ENCODE measurements at regions not wholly inside any gene's neighbourhood (a gene's known extent, or its start where the extent isn't known, plus 50 kb on each side); places are given as distances from the start of the nearest gene placed in this dataset.

DNA sequence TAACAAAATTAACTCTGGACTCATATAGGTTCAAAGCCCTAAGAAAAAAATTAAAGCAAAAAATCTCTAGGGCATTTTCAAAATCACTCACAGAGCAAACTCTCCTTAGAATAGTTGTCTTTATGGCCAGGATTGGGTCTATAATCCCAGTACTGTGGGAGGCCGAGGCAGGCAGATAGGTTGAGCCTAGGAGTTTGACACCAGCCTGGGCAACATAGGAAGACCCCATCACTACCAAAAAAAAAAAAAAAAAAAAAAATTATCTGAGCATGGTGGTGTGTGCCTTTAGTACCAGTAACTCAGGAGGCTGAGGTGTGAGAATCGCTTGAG is 378.1 kb upstream of the TGFBR2 start:
- no peak for DNase-seq (ENCODE audit: low read depth, low spot score)
- in situ Hi-C loops (cut with HindIII; ENCODE audit: low pct_unique_long_range_greater_than_20kb, low sequenced_read_pairs): no loop called here

DNA sequence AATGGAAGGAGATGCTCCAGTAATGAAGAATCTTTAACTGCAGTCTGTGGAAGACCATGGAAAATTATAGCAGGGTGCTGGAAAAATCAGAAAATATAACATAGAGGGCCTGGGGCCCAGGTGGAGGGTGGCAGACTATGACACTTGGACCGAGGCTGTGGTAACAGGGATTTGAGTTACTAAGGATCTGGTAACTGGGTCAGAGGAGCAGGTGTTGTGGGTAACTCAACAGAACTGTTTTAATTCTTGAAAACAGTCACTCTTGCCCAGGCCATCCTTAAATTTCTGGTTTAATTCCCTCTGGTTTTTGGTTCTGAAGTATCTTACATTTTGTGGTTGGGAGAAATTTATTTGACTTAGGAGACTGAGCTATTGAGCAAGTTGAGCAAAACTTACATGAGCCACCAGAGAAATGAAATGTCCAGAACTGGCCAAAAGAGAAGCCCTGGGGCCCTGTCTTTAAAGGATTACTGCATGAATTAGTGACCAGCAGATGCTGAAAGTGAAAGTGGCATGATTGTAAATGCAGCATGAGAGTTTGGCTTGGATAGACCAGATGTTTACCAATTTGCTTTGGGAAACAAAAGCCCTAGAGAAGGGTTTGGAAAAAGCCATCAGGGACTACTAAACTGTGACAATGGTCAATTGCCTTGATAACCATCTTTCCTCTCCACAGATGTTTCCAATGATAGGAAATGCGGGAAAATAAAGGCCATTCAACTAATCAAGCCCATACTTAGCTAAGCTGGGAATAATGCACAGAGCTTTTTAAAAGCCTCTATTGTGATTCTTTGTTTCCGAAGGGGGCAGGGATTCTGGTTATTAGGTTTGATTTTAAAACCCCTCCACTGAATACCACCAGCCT is 374.9 kb upstream of the TGFBR2 start:
- no peak for DNase-seq (ENCODE audit: low read depth, low spot score)
- in situ Hi-C loops (cut with HindIII; ENCODE audit: low pct_unique_long_range_greater_than_20kb, low sequenced_read_pairs): no loop called here

DNA sequence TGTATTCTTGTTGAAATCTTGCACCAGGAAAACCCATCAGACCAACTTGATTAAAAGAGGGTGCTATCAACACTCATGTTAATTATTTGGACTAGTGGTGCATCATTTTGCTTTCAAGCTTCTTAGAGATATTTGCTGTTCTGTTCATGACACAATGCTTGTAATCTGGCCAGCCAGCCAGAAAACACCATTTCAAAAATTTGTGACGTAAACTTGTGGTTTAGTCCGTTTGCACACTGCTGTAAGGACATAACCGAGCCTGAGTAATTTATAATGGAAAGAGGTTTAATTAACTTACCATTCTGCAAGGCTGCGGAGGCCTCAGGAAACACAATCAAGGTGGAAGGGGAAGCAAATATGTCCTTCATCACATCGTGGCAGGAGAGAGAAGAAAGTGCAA is 374.3 kb upstream of the TGFBR2 start:
- in situ Hi-C loops (cut with HindIII; ENCODE audit: low pct_unique_long_range_greater_than_20kb, low sequenced_read_pairs): no loop called here
- DNase-seq (ENCODE audit: low read depth, low spot score): no peak

DNA sequence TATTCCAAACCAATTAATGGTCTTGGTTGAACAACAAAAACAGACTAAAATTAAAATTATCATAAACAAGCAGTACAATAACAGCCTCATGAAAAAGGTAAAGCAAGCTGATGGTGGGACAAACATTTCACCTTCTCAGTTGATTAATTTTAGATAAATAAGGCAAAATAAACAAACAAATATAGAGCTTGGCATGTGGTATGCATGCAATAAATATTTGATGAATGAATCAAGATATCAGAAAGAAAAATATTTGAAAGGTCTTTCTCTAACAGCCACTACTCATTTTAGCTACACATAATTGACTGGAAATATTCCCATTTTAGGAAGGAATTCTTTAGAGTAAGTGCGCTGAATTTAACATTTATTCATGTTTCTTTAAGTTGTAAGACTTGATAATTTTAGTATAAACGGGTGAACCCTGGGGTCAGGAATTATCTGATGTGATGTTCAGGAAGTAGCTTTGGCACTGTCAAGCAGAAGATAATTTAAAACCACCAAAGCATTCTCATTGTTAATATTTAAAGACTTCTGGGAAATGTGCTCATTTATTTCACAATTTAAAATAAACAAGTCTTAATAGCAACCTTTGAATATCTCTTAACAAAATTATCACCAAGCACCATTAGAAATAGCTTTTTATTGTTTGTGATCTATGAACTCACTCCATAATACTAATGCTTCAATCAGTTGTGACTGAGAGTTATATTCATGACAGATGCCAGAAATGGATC is 372.3 kb upstream of the TGFBR2 start:
- no peak for DNase-seq (ENCODE audit: low read depth, low spot score)
- in situ Hi-C loops (cut with HindIII; ENCODE audit: low pct_unique_long_range_greater_than_20kb, low sequenced_read_pairs): no loop called here

DNA sequence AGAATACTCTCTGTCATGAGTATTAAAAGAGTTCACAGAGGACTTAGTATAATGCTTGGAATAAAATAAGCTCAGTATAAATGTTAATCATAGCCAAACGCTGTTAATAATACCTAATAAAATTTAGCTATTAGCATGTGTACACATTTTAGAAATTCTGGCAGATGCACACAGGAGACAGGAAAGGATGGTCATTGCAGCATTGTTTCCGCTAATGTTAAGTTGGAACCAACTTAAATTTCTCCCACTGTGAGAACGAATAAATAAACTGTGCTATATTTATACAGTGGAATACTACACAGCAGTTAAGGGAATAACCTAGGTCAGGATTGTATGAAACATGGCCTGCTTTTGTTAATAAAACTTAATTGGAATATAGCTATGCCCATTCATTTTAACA is 370.4 kb upstream of the TGFBR2 start:
- in situ Hi-C loops (cut with HindIII; ENCODE audit: low pct_unique_long_range_greater_than_20kb, low sequenced_read_pairs): no loop called here
- DNase-seq (ENCODE audit: low read depth, low spot score): no peak

DNA sequence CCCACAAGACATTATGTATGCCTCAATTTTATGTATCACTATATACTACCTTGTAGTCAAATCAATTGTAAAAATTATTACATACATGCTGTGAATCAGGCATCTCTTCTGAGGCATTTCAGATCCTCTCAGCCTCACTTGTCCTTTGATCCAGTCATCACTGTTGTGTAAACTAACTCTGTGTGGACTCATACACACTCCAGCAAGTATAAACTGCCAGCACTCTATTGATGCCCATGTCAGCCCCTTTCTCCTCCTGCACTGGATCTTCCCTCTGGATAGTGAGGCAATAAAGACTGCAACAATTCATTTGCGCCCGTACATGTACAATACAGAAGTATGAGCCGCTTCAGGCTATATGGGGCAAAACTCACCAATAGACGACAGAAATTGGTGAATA is 364.7 kb upstream of the TGFBR2 start:
- in situ Hi-C loops (cut with HindIII; ENCODE audit: low pct_unique_long_range_greater_than_20kb, low sequenced_read_pairs): no loop called here
- no peak for DNase-seq (ENCODE audit: low read depth, low spot score)

DNA sequence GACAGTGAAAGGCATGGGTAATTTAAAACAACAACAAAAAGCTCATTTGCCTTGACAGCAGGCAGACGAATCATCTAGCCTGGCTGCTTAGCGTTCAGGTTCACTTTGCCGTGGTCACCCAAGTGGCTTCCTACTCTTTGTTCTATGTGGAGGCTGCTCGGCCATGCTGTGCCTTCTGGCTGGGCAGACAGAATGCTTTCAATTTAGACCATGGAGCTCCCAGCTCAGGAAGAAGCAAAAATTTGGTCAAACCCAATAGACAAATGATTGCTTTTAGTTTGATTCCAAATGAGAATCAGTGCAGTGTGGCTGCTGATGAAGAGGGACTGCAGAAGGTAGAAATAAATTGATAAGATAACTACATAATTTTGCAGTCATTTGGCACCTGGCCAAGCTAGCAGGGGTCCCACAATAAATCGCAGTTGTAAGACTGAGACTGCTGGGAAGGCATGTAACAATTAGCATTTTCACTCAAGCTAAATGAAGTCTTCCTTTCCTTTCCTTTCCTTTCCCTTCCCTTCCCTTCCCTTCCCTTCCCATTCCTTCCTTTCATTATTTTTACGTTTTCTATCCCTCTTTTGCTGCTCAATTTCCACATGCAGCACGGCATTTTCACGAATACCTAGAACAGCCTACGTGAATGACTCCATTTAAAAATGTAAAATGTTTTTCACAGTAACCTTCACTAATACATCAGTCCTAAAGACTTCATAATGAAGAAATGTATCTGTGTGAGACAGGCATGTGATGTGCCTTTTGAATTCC is 360.4 kb upstream of the TGFBR2 start:
- no peak for DNase-seq (ENCODE audit: low read depth, low spot score)
- in situ Hi-C loops (cut with HindIII; ENCODE audit: low pct_unique_long_range_greater_than_20kb, low sequenced_read_pairs): no loop called here

DNA sequence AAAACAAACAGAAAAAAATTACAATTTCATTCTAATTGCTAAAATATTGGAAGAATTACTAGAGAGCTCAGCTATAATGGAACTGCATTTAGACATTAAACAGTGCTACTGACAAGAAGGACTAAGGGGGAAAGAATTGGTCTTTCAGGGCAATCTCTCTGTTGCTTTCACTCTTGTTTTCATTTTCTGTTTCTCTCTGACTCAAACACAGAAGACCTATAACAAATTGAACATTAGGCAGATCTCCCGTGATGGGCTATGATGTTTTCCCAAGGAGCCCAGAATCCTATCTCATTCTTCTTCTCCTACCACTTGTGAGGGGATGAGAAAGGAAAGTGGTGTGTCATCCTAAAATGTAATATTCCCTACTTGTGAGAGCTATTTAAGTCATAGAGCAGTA is 358.0 kb upstream of the TGFBR2 start:
- no peak for DNase-seq (ENCODE audit: low read depth, low spot score)
- in situ Hi-C loops (cut with HindIII; ENCODE audit: low pct_unique_long_range_greater_than_20kb, low sequenced_read_pairs): no loop called here

DNA sequence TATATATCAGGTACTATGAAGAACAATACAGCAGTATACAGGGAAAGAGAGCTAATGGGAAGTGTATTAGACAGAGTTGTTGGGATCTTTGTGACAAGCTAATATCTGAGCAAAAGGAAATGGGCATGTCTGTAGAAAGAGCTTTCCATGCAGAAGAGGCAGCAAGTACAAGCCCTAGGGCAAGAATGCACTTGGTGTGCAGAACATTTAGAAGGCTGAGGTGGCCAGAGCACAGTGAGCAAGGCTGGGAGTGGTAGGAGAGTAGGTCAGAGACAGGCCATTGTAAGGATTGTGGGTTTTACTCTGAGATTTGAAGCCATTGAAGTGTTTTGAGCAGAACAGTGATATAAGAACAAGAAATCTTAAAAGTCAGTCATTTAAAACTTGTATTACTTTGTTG is 353.9 kb upstream of the TGFBR2 start:
- in situ Hi-C loops (cut with HindIII; ENCODE audit: low pct_unique_long_range_greater_than_20kb, low sequenced_read_pairs): no loop called here

DNA sequence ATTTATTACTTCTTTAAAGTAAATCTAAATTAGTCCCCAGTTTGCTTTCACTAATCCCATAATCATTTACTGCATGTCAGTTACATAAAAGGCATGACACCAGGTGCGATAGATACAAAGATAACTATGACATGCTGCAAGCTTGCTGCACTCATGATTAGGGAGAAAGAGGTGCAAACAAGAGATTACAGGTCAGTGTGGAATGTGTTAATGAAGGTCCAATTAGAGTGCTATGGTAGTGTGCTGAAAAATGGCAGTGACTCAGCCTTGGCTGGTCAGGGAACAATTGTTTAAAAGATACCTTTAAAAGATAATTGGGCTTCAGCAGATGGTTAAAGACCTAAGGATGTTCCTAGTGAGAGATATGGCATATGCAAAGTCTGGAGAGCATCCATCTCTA is 352.6 kb upstream of the TGFBR2 start:
- DNase-seq (ENCODE audit: low read depth, low spot score): no peak
- in situ Hi-C loops (cut with HindIII; ENCODE audit: low pct_unique_long_range_greater_than_20kb, low sequenced_read_pairs): no loop called here

More for the DNA sequence above, 353.9 kb upstream of the TGFBR2 start:
- DNase-seq (ENCODE audit: low read depth, low spot score): no peak

DNA sequence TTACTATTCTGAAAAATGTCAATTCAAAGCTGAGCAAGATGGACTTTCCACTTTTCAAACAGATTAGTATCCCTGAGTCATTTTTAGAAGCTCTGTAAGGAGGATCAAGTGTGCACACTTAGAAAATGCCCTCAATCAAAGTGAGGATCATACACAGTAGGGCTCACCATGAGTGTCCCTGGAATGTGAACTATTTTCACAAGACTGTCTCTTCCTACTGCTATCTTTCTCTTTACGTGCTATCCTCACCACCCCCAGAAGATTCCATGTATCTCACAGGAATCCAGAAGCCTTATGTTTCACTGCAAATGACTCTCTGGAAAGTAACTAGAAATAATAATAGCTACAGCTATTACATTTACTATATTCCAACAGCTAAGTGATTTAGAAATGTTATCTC is 349.9 kb upstream of the TGFBR2 start:
- in situ Hi-C loops (cut with HindIII; ENCODE audit: low pct_unique_long_range_greater_than_20kb, low sequenced_read_pairs): no loop called here
- DNase-seq (ENCODE audit: low read depth, low spot score): no peak

DNA sequence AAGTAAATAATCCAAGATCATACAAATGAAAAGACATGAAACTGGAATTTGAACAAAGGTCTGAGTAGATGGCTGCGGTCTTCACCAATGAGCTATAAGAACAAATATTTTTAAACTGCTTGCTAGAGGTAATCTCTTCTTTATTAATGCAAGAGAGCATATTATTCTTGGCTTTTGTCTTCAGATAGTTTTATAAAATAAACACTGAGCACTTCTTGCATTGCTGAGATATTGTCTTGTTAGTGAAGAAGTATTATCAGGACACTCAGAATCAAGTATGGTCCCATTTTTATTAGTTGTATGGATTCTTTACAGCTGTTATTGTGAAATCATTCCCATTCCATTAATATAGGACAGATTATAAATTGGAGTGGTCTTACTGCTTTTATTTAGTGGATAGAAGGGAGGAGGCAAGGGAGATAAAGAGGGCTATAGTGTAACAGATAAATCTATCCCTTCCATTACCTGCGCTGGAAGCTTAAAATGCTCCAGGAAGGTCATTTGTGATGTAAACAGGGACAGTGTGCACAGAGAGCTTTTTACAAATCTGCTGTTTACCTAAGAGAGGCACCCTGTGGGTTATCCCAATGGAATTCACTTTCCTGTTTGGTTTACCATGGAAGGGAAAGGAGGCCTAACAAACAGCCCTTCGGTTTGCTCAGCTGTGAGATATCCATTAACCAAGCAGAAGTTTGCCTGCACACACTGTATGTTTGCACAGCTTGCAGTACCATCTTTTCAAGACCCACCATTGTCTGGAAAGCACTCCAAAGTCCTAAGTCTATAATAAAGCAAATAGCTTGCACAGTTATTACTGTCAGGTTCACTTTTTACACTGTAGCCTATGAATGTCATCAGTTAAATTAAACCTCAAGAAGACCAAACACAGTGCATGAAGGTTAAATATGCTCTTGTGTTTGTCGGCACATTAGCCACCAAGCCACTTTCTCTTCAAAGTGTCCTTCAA is 347.7 kb upstream of the TGFBR2 start:
- DNase-seq (ENCODE audit: low read depth, low spot score): peak; percentile 10

DNA sequence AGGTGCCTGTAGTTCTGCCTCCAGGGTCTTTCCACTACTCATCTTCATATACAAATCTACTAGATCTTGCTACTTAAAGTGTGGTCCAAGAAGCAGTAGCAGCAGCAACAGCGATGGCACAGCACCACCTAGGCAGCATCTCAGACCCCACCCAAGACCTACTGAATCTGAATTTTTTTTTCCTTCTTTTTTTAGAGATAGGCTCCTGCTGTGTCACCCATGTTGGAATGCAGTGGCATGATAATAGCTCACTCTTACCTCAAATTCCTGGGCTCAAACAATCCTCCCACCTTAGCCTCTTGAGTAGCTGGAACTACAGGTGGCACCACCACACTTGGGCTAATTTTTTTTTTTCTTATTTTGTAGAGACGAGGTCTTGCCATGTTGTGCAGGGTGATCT is 346.7 kb upstream of the TGFBR2 start:
- DNase-seq (ENCODE audit: low read depth, low spot score): no peak
- in situ Hi-C loops (cut with HindIII; ENCODE audit: low pct_unique_long_range_greater_than_20kb, low sequenced_read_pairs): no loop called here

More for the DNA sequence above, 347.7 kb upstream of the TGFBR2 start:
- in situ Hi-C loops (cut with HindIII; ENCODE audit: low pct_unique_long_range_greater_than_20kb, low sequenced_read_pairs): no loop called here

DNA sequence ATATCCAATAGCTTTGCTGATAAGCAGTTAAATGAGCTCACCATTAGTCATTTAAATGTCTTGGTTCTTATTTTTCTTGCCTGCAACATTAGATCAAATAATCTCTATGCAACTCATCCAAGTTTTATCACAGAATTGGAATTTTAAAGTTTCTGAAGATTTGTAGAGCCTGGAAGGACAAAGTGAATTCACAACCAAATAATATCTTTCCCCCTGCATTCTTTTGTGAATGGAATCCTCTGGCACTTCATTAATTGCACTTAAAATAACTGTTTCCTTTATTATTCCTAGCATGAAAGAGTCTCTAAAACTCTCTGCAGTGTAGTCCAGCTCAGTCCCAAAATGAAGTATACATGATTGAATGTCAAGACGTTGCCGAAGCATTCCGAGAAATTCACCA is 345.6 kb upstream of the TGFBR2 start:
- no peak for DNase-seq (ENCODE audit: low read depth, low spot score)
- in situ Hi-C loops (cut with HindIII; ENCODE audit: low pct_unique_long_range_greater_than_20kb, low sequenced_read_pairs): no loop called here

DNA sequence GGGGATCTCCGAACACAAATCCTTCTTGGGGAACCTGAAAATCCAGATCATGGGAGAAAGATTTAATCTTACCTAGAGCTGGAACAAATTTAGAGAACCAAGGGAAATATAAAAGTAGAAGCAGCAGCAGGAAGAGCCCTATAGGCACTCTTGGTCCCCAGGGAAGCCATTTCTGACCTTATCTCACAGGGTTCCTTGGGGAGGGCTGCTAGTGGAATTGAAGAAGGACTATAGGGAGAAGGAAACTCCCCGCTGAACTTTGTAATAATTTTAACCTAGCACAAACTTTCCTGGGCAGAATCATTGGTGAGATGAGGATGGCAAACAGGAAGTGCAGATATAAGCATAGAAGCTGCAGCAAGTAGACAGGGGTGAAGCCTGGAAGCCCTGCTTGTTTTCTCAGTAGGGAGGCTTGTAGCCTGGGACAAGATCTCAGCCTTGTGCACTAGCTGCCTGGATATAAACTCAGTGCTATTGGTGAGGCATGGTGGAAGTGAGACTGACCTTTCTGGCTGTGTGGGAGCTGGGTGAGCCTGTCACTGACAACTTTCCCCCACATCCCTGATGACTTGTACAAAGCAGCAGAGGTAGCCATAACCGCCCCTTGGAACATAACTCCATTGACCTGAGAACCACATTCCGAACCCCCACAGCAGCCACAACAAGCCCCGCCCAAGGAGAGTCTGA is 343.0 kb upstream of the TGFBR2 start:
- DNase-seq (ENCODE audit: low read depth, low spot score): no peak
- in situ Hi-C loops (cut with HindIII; ENCODE audit: low pct_unique_long_range_greater_than_20kb, low sequenced_read_pairs): no loop called here

DNA sequence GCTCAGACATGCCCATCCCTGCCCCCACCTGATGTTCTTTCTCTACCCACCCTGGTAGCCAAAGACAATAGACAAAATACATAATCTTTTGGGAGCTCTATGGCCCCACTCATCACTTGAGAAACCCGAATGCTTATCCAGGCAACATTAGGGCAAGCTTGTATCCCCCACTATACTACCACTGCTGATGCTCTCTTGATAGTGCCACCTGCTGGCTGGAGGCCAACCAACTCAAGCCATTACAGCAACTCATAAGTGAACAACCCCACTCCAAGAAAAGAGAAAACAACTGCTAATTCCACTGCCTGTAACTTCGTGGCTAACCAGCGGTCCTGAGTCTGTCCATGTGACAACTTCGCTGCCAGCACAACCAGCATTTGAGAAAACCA is 342.5 kb upstream of the TGFBR2 start:
- in situ Hi-C loops (cut with HindIII; ENCODE audit: low pct_unique_long_range_greater_than_20kb, low sequenced_read_pairs): no loop called here
- peak; percentile 7 for DNase-seq (ENCODE audit: low read depth, low spot score)

DNA sequence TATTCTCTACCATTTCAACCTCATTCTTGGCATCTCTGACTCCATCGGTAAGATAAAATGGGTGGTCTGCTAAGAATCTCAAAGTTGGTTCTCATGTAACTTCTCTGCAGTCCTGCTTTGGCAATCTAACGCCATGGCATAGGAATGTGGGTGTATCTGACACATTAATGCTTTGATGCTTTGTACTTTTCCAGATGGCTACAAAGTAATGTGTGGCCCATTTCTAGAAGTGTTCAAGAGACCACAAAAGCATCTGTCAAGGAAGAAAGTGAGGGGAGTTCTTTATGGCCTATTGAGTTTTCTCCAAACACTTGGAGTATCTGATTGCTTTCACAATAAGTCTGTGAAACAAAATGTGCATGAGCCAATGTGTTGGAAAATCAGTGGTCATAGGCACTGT is 339.9 kb upstream of the TGFBR2 start:
- in situ Hi-C loops (cut with HindIII; ENCODE audit: low pct_unique_long_range_greater_than_20kb, low sequenced_read_pairs): no loop called here
- DNase-seq (ENCODE audit: low read depth, low spot score): no peak

Measured in SK-MEL-5 (cell line).